HepG2 (cell line): ENCODE measurements at regions not wholly inside any gene's neighbourhood (a gene's known extent, or its start where the extent isn't known, plus 50 kb on each side); places are given as distances from the start of the nearest gene placed in this dataset.

Source experiments
- ATAC-seq: fragments of 200-7000 bp; cut with Tn5 transposase; 3 replicates; pipeline ENCODE4 v1.9.1; 2020; ENCODE audit warnings: mild to moderate bottlenecking, moderate library complexity
- BruUV-seq: library from RNA; stranded (reverse); fragments of 400-500 nt; replicated peaks from 2 replicates; lab custom pipeline; 2021; lab: Mats Ljungman, UMichigan
- CTCF ChIA-PET: fragments of 300-600 bp; formaldehyde crosslinking; extraction: SDS; loops from one replicate; lab custom pipeline; 2021; ENCODE audit warnings: low total read pairs, inconsistent platforms, low intra/inter-chr PET ratio; lab: Yijun Ruan, JAX
- POLR2A ChIA-PET: fragments of 350-600 bp; sonication (Branson Sonifier 250); formaldehyde crosslinking; loops from one replicate; lab custom pipeline; 2020; ENCODE audit warnings: antibody characterized with exemption, inconsistent platforms; lab: Yijun Ruan, JAX
- DNase-seq: peaks from one replicate; pipeline ENCODE4 v3.0.0-alpha.2; 2015; ENCODE audit warnings: low spot score
- FAIRE-seq: peaks from 3 replicates; lab custom pipeline; 2011; peaks lifted over from hg19 to GRCh38; lab: Jason Lieb, UNC
- H2AFZ ChIP-seq: one replicate; pipeline ENCODE4 v1.6.1; 2011; ENCODE audit warnings: low read length, inconsistent platforms
- H3K27ac ChIP-seq: fragments of 300-600 bp; 3 replicates; pipeline ENCODE4 v1.8.0; 2011; ENCODE audit warnings: mixed run types, mild to moderate bottlenecking, mixed read lengths, low read length, inconsistent platforms; ENCODE audit not compliant: insufficient read depth; ENCODE audit errors: extremely low read length
- H3K27me3 ChIP-seq, 2 experiments: fragments of 200-600 bp in 1 of 2; 2 replicates in 1 of 2; 3 replicates in 1 of 2; pipeline versions ENCODE4 v1.6.0 to v1.8.0; 2011; ENCODE audit warnings: low read length in 2 of 2, mild to moderate bottlenecking in 2 of 2, moderate library complexity in 2 of 2, inconsistent platforms in 1 of 2; ENCODE audit not compliant: insufficient read depth in 2 of 2, control insufficient read depth in 1 of 2
- H3K36me3 ChIP-seq, 2 experiments: fragments of 200-600 bp in 1 of 2; replicated peaks in 1 of 2; 2 replicates in 1 of 2; 3 replicates in 1 of 2; pipeline versions ENCODE4 v1.5.1 to v1.8.0; 2011; ENCODE audit warnings: low read length in 2 of 2, inconsistent platforms in 1 of 2; ENCODE audit not compliant: insufficient read depth in 2 of 2, control insufficient read depth in 1 of 2
- H3K4me1 ChIP-seq: 2 replicates; pipeline ENCODE4 v1.5.1; 2012; ENCODE audit warnings: low read length, inconsistent platforms; ENCODE audit not compliant: insufficient read depth
- H3K4me2 ChIP-seq: 2 replicates; pipeline ENCODE4 v1.6.0; 2011; ENCODE audit warnings: low read depth, low read length, inconsistent platforms
- H3K4me3 ChIP-seq, 3 experiments: fragments of 200-600 bp in 1 of 3; sonication (generic), shearing (Covaris generic) in 1 of 3; replicated peaks in 1 of 3; 2 replicates each; pipeline ENCODE4 v1.5.1; 2011 to 2016; ENCODE audit warnings: low read length in 3 of 3, inconsistent platforms in 2 of 3, low read depth in 2 of 3, mild to moderate bottlenecking in 2 of 3, control low read depth in 1 of 3, mixed read lengths in 1 of 3; ENCODE audit not compliant: insufficient read depth in 1 of 3
- H3K79me2 ChIP-seq: one replicate; pipeline ENCODE4 v1.6.1; 2011; ENCODE audit warnings: low read length, inconsistent platforms; ENCODE audit not compliant: insufficient read depth
- H3K9ac ChIP-seq: 2 replicates; pipeline ENCODE4 v1.6.0; 2011; ENCODE audit warnings: mild to moderate bottlenecking, low read depth, low read length, inconsistent platforms; ENCODE audit not compliant: insufficient read depth
- H3K9me3 ChIP-seq: 2 replicates; pipeline ENCODE4 v1.5.1; 2012; ENCODE audit warnings: mild to moderate bottlenecking, low read length
- H4K20me1 ChIP-seq: 2 replicates; pipeline ENCODE4 v1.6.0; 2011; ENCODE audit warnings: inconsistent platforms, mild to moderate bottlenecking, low read length, moderate library complexity; ENCODE audit not compliant: insufficient read depth
- CEBPB ChIP-seq: IDR thresholded peaks from 2 replicates; pipeline ENCODE4 v1.6.1; 2011; ENCODE audit warnings: low read depth, low read length, improper control_type of control experiment, borderline replicate concordance
- POLR2G ChIP-seq: fragments of 200-400 bp; formaldehyde crosslinking; IDR thresholded peaks from 2 replicates; pipeline ENCODE4 v1.6.1; 2018; ENCODE audit warnings: mild to moderate bottlenecking, low read depth, low read length, moderate library complexity
- TRIM22 ChIP-seq: fragments of 450-650 bp; IDR thresholded peaks from 2 replicates; pipeline ENCODE4 v1.6.1; 2017
- ZNF792 ChIP-seq: IDR thresholded peaks from 2 replicates; pipeline ENCODE4 v1.6.1; 2016
- WGBS: methylation state at CpG from one replicate; pipeline ENCODE4 v1.1.6; 2017; ENCODE audit warnings: low lambda C conversion rate; 5-methylcytosine and 5-hydroxymethylcytosine counted together
- in situ Hi-C: cut with HindIII; loops from 2 replicates; pipeline ENCODE4 v1.10.0; 2017; ENCODE audit warnings: low pct_unique_long_range_greater_than_20kb; ENCODE audit not compliant: extremely low pct_ligation_motif_present
- intact Hi-C: fragments of 100-400 bp; cut with micrococcal nuclease; formaldehyde crosslinking; loops from one replicate; pipeline ENCODE4 v1.10.0; 2022; ENCODE audit not compliant: unreplicated experiment

DNA sequence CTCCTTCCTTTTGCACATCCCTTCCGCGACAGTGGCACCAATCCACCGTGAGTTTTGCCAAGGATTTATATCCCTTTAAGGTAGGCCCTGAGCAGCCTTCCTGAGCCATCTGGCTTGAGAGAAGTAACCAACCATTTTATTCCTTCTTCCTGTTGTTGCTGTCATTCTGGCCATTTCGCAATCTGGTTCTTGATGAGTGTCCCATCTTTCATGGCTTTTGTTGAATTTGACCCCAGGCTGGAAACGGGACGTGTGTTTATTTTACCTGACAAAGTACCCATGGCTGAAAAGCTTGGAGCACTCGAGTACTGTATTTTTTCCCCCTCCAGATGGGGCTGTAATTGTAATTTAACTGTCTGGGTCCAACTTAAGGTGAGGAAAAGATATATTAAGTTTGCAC is 173.4 kb downstream of the WNT5A start:
- H4K20me1 ChIP-seq: no peaks in the 10 kb centered on the region
- H3K27me3 ChIP-seq: peaks cover 0 to 2% of the 10 kb centered on the region in 2 experiments; a peak in 1 of 5 replicates
- H3K9me3 ChIP-seq: no peaks in the 10 kb centered on the region
- H3K9ac ChIP-seq: no peak overlapping the region
- POLR2A ChIA-PET: no interaction called here
- H3K4me2 ChIP-seq: no peak overlapping the region
- TF ChIP-seq CEBPB: peak; percentile 37; the same call in 1 of the 2 replicates
- TF ChIP-seq ZNF792 (CRISPR knock-in tag): no peak
- TF ChIP-seq, all 625 proteins: peak for 1
- H3K27ac ChIP-seq: no peak overlapping the region
- in situ Hi-C loops (no loop called here), intact Hi-C loops (no loop called here)
- H3K36me3 ChIP-seq: no peaks in the 10 kb centered on the region
- BruUV-seq: no TSS peak
- WGBS: 20% methylated on average over 7 of the region's 7 CpGs
- no peak for ATAC-seq
- no peak overlapping the region for H3K4me3 ChIP-seq
- H2AFZ ChIP-seq: no peak overlapping the region
- CTCF ChIA-PET: no interaction called here
- DNase-seq: no peak
- H3K79me2 ChIP-seq: no peaks in the 10 kb centered on the region
- no peaks in the 10 kb centered on the region for H3K4me1 ChIP-seq
- FAIRE-seq: no peak

GRCh38 chr3:55309336-55309735 is 177.8 kb downstream of the WNT5A start:
- DNase-seq: no peak
- Histone ChIP-seq H3K36me3 (no peaks in the 10 kb centered on the region), H3K27ac (no peak overlapping the region), H3K27me3 (peaks cover 0 to 2% of the 10 kb centered on the region in 2 experiments; a peak in 1 of 5 replicates), H3K9me3 (no peaks in the 10 kb centered on the region), H3K4me1 (no peaks in the 10 kb centered on the region), H3K4me2 (no peak overlapping the region), H3K9ac (no peak overlapping the region), H2AFZ (no peak overlapping the region), H4K20me1 (no peaks in the 10 kb centered on the region), H3K79me2 (no peaks in the 10 kb centered on the region), H3K4me3 (no peak overlapping the region)
- in situ Hi-C loops: no loop called here
- TF ChIP-seq TRIM22: no peak
- no peak for TF ChIP-seq POLR2G
- 2% methylated on average over 3 of the region's 3 CpGs for WGBS
- ATAC-seq: no peak
- BruUV-seq: no TSS peak
- intact Hi-C loops: no loop called here
- ChIA-PET CTCF (no interaction called here), POLR2A (no interaction called here)
- no peak for FAIRE-seq
